RWPE2 (cell line): ENCODE measurements at regions not wholly inside any gene's neighbourhood (a gene's known extent, or its start where the extent isn't known, plus 50 kb on each side); places are given as distances from the start of the nearest gene placed in this dataset.

Experiments used
- ATAC-seq: fragments of 200-7000 bp; cut with Tn5 transposase; 3 replicates; pipeline ENCODE4 v1.9.1; 2021; ENCODE audit warnings: low read depth
- DNase-seq: peaks from one replicate; pipeline ENCODE4 v3.0.0-alpha.2; 2020; ENCODE audit warnings: low spot score
- H3K27ac ChIP-seq: fragments of 450-650 bp; 2 replicates; pipeline ENCODE4 v1.5.1; 2017; ENCODE audit warnings: mild to moderate bottlenecking; ENCODE audit not compliant: poor library complexity, severe bottlenecking
- H3K27me3 ChIP-seq: fragments of 250-450 bp; sonication (Bioruptor Pico); 2 replicates; pipeline ENCODE4 v1.5.1; 2021; ENCODE audit warnings: mild to moderate bottlenecking, moderate library complexity; ENCODE audit not compliant: insufficient read depth, poor library complexity, severe bottlenecking
- H3K36me3 ChIP-seq: fragments of 250-450 bp; sonication (Bioruptor Pico); 2 replicates; pipeline ENCODE4 v1.5.1; 2020; ENCODE audit warnings: low read depth, mild to moderate bottlenecking, moderate library complexity
- H3K4me1 ChIP-seq: fragments of 250-450 bp; sonication (Bioruptor Pico); 2 replicates; pipeline ENCODE4 v1.5.1; 2021; ENCODE audit warnings: mild to moderate bottlenecking, moderate library complexity; ENCODE audit not compliant: insufficient read depth, poor library complexity, severe bottlenecking
- H3K4me3 ChIP-seq: fragments of 250-450 bp; sonication (Bioruptor Pico); 2 replicates; pipeline ENCODE4 v1.5.1; 2021; ENCODE audit warnings: mild to moderate bottlenecking, moderate library complexity; ENCODE audit not compliant: severe bottlenecking
- H3K9me3 ChIP-seq: fragments of 250-450 bp; sonication (Bioruptor Pico); 2 replicates; pipeline ENCODE4 v1.5.1; 2021; ENCODE audit warnings: mild to moderate bottlenecking, moderate library complexity; ENCODE audit not compliant: severe bottlenecking
- CTCF ChIP-seq: fragments of 450-650 bp; IDR thresholded peaks from one replicate; pipeline ENCODE4 v1.5.1; 2017; ENCODE audit warnings: mild to moderate bottlenecking, moderate library complexity; ENCODE audit not compliant: poor library complexity, severe bottlenecking

- Histone ChIP-seq H3K27me3 (no peaks in the 10 kb centered on the region), H3K4me1 (no peaks in the 10 kb centered on the region), H3K9me3 (no peaks in the 10 kb centered on the region), H3K27ac (no peak overlapping the region), H3K4me3 (no peak overlapping the region), H3K36me3 (no peaks in the 10 kb centered on the region)
- no peak for TF ChIP-seq CTCF
- ATAC-seq, result no peak
- no peak for DNase-seq
Measured at GRCh38 chr11:80842246-80842645, 1401.4 kb upstream of the TENM4 start.

- no peak for DNase-seq
- ATAC-seq, result peak; percentile 75
- Histone ChIP-seq H3K27me3 (no peaks in the 10 kb centered on the region), H3K9me3 (no peaks in the 10 kb centered on the region), H3K4me1 (no peaks in the 10 kb centered on the region), H3K27ac (no peak overlapping the region), H3K36me3 (no peaks in the 10 kb centered on the region), H3K4me3 (no peak overlapping the region)
- no peak for TF ChIP-seq CTCF
Measured at GRCh38 chr11:80841675-80842074, 1400.8 kb upstream of the TENM4 start.

GRCh38 chr11:80838153-80838552, 1397.3 kb upstream of the TENM4 start:
- Histone ChIP-seq H3K4me3 (no peak overlapping the region), H3K9me3 (no peaks in the 10 kb centered on the region), H3K4me1 (no peaks in the 10 kb centered on the region), H3K36me3 (no peaks in the 10 kb centered on the region), H3K27ac (no peak overlapping the region), H3K27me3 (no peaks in the 10 kb centered on the region)
- ATAC-seq, result no peak
- DNase-seq, result no peak
- no peak for TF ChIP-seq CTCF

GRCh38 chr11:80837051-80837450, 1396.2 kb upstream of the TENM4 start:
- no peak for ATAC-seq
- Histone ChIP-seq H3K9me3 (no peaks in the 10 kb centered on the region), H3K4me1 (no peaks in the 10 kb centered on the region), H3K36me3 (no peaks in the 10 kb centered on the region), H3K27ac (no peak overlapping the region), H3K27me3 (no peaks in the 10 kb centered on the region), H3K4me3 (no peak overlapping the region)
- DNase-seq, result no peak
- no peak for TF ChIP-seq CTCF

- Histone ChIP-seq H3K4me3 (no peak overlapping the region), H3K4me1 (peaks cover 3% of the 10 kb centered on the region), H3K36me3 (no peaks in the 10 kb centered on the region), H3K27me3 (no peaks in the 10 kb centered on the region), H3K27ac (no peak overlapping the region), H3K9me3 (no peaks in the 10 kb centered on the region)
- peak; percentile 78 for ATAC-seq
- no peak for TF ChIP-seq CTCF
- DNase-seq, result no peak
Measured at GRCh38 chr11:80831374-80831773, 1390.5 kb upstream of the TENM4 start.
